ENCODE measurements at regions not wholly inside any gene's neighbourhood (a gene's known extent, or its start where the extent isn't known, plus 50 kb on each side); places are given as distances from the start of the nearest gene placed in this dataset.

DNA sequence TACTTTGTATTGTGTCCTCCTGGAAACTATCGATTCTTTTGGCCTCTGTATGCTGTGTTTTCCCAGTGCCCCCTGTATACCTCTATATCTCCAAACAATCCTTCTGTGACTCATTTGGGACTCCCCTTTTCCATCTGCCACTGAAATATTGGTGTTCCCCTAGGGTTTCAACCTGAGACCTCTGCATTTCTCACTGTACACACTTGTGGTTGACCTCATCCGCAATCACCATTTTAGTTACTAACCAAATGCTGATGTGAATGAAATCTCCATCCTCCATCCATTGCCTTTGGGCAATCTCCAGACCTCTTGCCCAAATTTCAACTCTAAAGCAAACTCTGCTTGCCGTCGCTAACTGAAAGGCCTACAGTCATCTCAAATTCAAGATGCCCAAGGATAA lies 190.6 kb upstream of the PLET1 start:
- intact Hi-C loops (cut with DNase I): no loop called here
- 89 to 97% methylated on average over 4 of the region's 4 CpGs for WGBS, 2 donors
- no peaks in the 10 kb centered on the region for H3K36me3 ChIP-seq
- TF ChIP-seq, protein P1, sequence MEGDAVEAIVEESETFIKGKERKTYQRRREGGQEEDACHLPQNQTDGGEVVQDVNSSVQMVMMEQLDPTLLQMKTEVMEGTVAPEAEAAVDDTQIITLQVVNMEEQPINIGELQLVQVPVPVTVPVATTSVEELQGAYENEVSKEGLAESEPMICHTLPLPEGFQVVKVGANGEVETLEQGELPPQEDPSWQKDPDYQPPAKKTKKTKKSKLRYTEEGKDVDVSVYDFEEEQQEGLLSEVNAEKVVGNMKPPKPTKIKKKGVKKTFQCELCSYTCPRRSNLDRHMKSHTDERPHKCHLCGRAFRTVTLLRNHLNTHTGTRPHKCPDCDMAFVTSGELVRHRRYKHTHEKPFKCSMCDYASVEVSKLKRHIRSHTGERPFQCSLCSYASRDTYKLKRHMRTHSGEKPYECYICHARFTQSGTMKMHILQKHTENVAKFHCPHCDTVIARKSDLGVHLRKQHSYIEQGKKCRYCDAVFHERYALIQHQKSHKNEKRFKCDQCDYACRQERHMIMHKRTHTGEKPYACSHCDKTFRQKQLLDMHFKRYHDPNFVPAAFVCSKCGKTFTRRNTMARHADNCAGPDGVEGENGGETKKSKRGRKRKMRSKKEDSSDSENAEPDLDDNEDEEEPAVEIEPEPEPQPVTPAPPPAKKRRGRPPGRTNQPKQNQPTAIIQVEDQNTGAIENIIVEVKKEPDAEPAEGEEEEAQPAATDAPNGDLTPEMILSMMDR (IDR thresholded peaks at IDR 0.05): no peak
- TF ChIP-seq POLR2A (IDR thresholded peaks at IDR 0.05): no peak
- H3K27ac ChIP-seq: no peak overlapping the region
- H3K27me3 ChIP-seq: no peaks in the 10 kb centered on the region
- no peak overlapping the region for H3K4me3 ChIP-seq
- no peaks in the 10 kb centered on the region for H3K9me3 ChIP-seq
- no peak for DNase-seq
- no peaks in the 10 kb centered on the region for H3K4me1 ChIP-seq

DNA sequence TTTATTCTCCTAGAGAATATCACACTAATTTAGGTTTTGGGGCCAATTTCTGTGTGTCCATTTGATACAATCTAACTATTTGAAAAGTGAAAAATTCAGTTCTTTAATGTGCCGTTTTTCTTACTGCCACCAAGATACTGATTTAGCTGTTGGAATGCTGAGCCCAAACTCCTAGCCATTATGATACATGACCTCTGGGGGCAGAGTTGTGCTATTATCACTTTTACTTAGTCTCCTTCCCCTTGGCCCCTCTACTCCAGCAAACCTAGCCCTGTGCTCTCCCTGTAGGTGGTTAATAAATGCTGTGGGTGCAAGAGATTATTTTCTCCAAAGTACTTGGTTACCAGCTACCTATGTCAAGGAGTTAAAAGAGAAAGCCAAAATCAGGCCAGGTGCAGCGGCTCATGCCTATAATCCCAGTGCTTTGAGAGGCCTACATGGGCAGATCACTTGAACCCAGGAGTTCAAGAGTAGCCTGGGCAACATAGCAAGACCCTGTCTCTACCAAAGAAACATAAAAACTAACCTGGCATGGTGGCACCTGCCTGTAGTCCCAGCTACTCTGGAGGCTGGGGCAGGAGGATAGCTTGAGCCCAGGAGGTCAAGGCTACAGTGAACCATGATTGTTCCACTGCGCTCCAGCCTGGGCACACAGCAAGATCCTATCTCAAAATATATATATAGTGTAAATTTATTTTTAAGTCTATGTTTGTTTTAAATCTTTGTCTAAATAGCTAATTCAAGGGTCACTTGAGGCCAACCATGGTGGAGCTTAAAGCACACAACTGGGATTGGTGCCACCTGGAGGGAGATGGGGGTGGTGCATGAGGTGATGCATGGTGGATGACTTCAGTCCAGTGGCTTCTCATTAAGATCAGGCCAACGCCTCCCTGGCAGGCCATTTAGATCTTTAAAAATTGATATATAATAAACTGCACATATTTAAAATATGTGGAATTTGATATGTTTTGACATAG lies 193.2 kb upstream of the PLET1 start:
- TF ChIP-seq, protein P1 (IDR thresholded peaks at IDR 0.05): peak in 4 of 6 experiments; percentile 19 to 51 (median 28)
- TF ChIP-seq POLR2A (IDR thresholded peaks at IDR 0.05): no peak
- Histone ChIP-seq H3K36me3 (no peaks in the 10 kb centered on the region), H3K27ac (no peak overlapping the region), H3K27me3 (no peaks in the 10 kb centered on the region), H3K9me3 (no peaks in the 10 kb centered on the region), H3K4me3 (no peak overlapping the region), H3K4me1 (no peaks in the 10 kb centered on the region)
- 88 to 90% methylated on average over 4 of the region's 4 CpGs for WGBS, 2 donors
- intact Hi-C loops (cut with DNase I): no loop called here
- DNase-seq: no peak

DNA sequence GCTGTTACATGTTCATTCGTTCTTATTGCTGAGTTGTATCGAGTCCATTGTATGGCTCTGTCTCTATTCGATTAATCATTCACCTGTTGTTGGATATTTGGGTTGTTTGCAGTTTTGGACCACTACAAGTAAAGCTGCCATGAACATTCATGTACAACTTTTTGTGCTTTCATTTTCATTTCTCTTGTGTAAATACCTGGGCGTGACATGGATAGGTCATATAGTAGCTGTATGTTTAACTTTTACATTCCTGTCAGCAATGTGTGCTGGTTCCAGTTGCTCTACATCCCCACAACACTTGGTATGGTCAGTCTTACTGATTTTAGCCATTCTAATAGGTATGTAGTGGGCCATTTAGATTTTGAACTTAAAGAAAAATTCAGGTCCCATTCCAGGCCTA lies 194.2 kb upstream of the PLET1 start:
- no peak for DNase-seq
- no peaks in the 10 kb centered on the region for H3K4me1 ChIP-seq
- H3K36me3 ChIP-seq: no peaks in the 10 kb centered on the region
- no peak overlapping the region for H3K4me3 ChIP-seq
- no peak for TF ChIP-seq POLR2A (IDR thresholded peaks at IDR 0.05)
- TF ChIP-seq, protein P1 (IDR thresholded peaks at IDR 0.05): no peak
- H3K9me3 ChIP-seq: no peaks in the 10 kb centered on the region
- H3K27ac ChIP-seq: no peak overlapping the region
- intact Hi-C loops (cut with DNase I): no loop called here
- WGBS, 2 donors: 68 to 79% methylated on average over 4 of the region's 4 CpGs
- H3K27me3 ChIP-seq: no peaks in the 10 kb centered on the region

DNA sequence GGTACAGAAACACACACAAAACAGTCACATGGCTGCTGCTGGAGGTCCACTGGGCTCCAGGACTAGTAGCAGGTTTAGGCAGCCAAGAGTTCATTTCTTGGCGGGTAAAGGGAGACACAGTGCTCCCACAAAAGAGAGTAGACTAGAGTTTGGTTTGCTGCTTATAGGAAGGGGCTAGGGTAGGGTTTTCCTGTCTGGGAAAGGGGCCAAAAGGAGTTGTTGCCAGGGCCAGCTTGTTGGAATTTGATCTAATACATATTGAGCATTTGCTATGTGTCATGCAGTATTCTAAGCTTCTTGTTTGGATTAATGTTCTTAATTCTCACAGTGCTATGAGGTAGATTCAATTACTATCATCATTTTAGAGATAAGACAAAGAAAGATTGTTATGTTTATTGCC lies 195.1 kb upstream of the PLET1 start:
- WGBS, 2 donors: 45 to 77% methylated on average over 1 of the region's 1 CpG

DNA sequence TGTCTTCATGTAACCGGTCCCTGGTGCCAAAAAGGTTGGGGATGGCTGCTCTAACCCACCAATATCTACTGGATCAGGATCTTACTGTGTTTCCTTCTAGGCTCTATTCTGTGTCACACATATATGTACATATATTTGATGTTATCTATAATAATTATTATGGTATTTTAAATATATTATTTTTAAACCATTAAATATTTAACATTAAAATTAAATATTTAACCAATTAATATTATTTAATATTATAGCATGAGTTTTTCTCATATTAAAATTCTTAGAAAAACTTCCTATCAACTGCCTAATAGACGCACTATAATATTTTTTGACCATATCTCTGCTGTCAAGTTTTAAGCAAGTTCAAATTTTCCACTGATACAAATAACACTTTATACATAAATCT lies 196.9 kb upstream of the PLET1 start:
- WGBS, 2 donors: 90 to 99% methylated on average over 2 of the region's 2 CpGs
- Histone ChIP-seq H3K4me3 (no peak overlapping the region), H3K4me1 (no peaks in the 10 kb centered on the region), H3K36me3 (no peaks in the 10 kb centered on the region), H3K9me3 (no peaks in the 10 kb centered on the region), H3K27ac (no peak overlapping the region), H3K27me3 (no peaks in the 10 kb centered on the region)
- TF ChIP-seq, protein P1 (IDR thresholded peaks at IDR 0.05): no peak
- DNase-seq: no peak
- intact Hi-C loops (cut with DNase I): no loop called here

More for the DNA sequence above, 195.1 kb upstream of the PLET1 start:
- intact Hi-C loops (cut with DNase I): no loop called here
- no peaks in the 10 kb centered on the region for H3K9me3 ChIP-seq
- no peak for DNase-seq
- TF ChIP-seq POLR2A (IDR thresholded peaks at IDR 0.05): no peak
- TF ChIP-seq, protein P1 (IDR thresholded peaks at IDR 0.05): no peak
- H3K27ac ChIP-seq: no peak overlapping the region
- H3K27me3 ChIP-seq: no peaks in the 10 kb centered on the region
- H3K4me3 ChIP-seq: no peak overlapping the region
- no peaks in the 10 kb centered on the region for H3K4me1 ChIP-seq
- no peaks in the 10 kb centered on the region for H3K36me3 ChIP-seq
